ENCODE measurements at regions not wholly inside any gene's neighbourhood (a gene's known extent, or its start where the extent isn't known, plus 50 kb on each side); places are given as distances from the start of the nearest gene placed in this dataset.

DNA sequence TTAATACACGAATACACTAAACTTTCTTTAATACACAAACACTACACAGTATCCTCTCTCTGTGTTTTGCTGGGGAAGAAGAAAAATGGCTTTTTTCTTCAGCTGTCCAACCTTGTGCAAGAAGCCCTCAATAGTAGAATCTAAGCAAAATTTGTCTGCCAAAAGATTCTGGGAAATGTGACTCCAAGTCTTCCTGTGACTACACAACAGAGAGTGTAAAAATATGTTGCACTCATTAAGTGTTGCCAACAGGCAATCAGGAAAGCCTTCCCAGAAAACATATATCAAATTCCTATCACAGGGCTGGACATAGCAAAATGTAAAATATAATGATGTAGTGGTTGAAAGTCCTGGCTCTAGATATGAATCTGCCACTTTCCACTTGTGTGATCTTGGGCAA lies 825.1 kb upstream of the ZWINT start:
- Histone ChIP-seq H4K8ac (ENCODE audit: low read depth, low read length) (no peak overlapping the region), H3K9ac (ENCODE audit: low read length) (no peak overlapping the region), H3K23ac (ENCODE audit: low read length) (no peak overlapping the region), H3K27ac (ENCODE audit: low read depth, low read length) (no peak overlapping the region), H3K27me3 (ENCODE audit: insufficient read depth, low read length) (no peaks in the 10 kb centered on the region), H2BK12ac (ENCODE audit: low read length) (no peak overlapping the region), H3K4me1 (ENCODE audit: control insufficient read depth in 1 of 2, insufficient read depth in 2 of 2, low read length in 2 of 2) (no peaks in the 10 kb centered on the region), H3K14ac (ENCODE audit: low read length) (no peak overlapping the region), H2BK5ac (ENCODE audit: low read depth, low read length, poor library complexity) (no peak overlapping the region), H3K9me3 (ENCODE audit: insufficient read depth, low read depth, low read length) (no peaks in the 10 kb centered on the region), H2BK120ac (ENCODE audit: insufficient read depth, low read length, poor library complexity) (no peak overlapping the region), H3K79me1 (ENCODE audit: low read length) (no peaks in the 10 kb centered on the region), H3K4me2 (ENCODE audit: low read length) (no peak overlapping the region), H2AFZ (ENCODE audit: insufficient read depth, low read length, poor library complexity) (no peak overlapping the region), H3K4ac (ENCODE audit: low read depth, low read length) (no peak overlapping the region), H4K12ac (ENCODE audit: low read depth, low read length) (no peak overlapping the region), H3K4me3 (ENCODE audit: low read depth, low read length) (no peak overlapping the region), H3K18ac (ENCODE audit: low read length) (no peak overlapping the region), H3K36me3 (ENCODE audit: control insufficient read depth in 1 of 2, insufficient read depth in 2 of 2, low read length in 2 of 2) (no peaks in the 10 kb centered on the region), H2AK5ac (ENCODE audit: low read length) (no peak overlapping the region), H3K79me2 (ENCODE audit: control insufficient read depth, insufficient read depth, low read length, poor library complexity) (no peaks in the 10 kb centered on the region), H4K91ac (ENCODE audit: low read depth, low read length) (no peak overlapping the region)
- no peak for DNase-seq
- no CpG with 5 or more reads among the region's 1 CpG for WGBS (ENCODE audit: extremely low coverage, insufficient coverage, insufficient read length)

DNA sequence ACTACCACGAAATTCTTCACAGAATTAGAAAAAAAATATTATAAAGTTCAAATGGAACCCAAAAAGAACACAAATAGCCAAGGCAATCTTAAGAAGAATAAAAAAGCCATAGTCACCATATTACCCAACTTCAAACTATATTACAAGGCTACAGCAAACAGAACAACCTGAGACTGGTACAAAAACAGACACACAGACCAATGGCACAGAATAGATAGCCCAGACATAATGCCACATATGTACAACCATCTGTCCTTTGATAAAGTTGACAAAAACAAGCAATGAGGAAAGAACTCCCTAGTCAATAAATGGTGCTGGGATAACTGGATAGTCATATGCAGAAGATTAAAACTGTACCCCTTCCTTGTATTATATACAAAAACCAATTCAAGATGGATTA lies 808.5 kb upstream of the ZWINT start:
- no peak overlapping the region for H3K4me2 ChIP-seq (ENCODE audit: low read length)
- no peak overlapping the region for H3K23ac ChIP-seq (ENCODE audit: low read length)
- H3K79me1 ChIP-seq (ENCODE audit: low read length) = no peaks in the 10 kb centered on the region
- no peak overlapping the region for H2BK120ac ChIP-seq (ENCODE audit: insufficient read depth, low read length, poor library complexity)
- H3K4me1 ChIP-seq (ENCODE audit: control insufficient read depth in 1 of 2, insufficient read depth in 2 of 2, low read length in 2 of 2) = peaks cover 0 to 3% of the 10 kb centered on the region in 2 experiments
- no peak for DNase-seq
- no peaks in the 10 kb centered on the region for H3K79me2 ChIP-seq (ENCODE audit: control insufficient read depth, insufficient read depth, low read length, poor library complexity)
- no peaks in the 10 kb centered on the region for H3K9me3 ChIP-seq (ENCODE audit: insufficient read depth, low read depth, low read length)
- H3K9ac ChIP-seq (ENCODE audit: low read length) = no peak overlapping the region
- no peak overlapping the region for H3K4me3 ChIP-seq (ENCODE audit: low read depth, low read length)
- H3K4ac ChIP-seq (ENCODE audit: low read depth, low read length) = no peak overlapping the region
- H4K8ac ChIP-seq (ENCODE audit: low read depth, low read length) = no peak overlapping the region
- no peak overlapping the region for H4K12ac ChIP-seq (ENCODE audit: low read depth, low read length)
- no peak overlapping the region for H3K27ac ChIP-seq (ENCODE audit: low read depth, low read length)
- H2BK12ac ChIP-seq (ENCODE audit: low read length) = no peak overlapping the region
- no peak overlapping the region for H4K91ac ChIP-seq (ENCODE audit: low read depth, low read length)
- H2AK5ac ChIP-seq (ENCODE audit: low read length) = no peak overlapping the region
- no peaks in the 10 kb centered on the region for H3K27me3 ChIP-seq (ENCODE audit: insufficient read depth, low read length)
- H3K18ac ChIP-seq (ENCODE audit: low read length) = no peak overlapping the region
- no peak overlapping the region for H3K14ac ChIP-seq (ENCODE audit: low read length)
- H2AFZ ChIP-seq (ENCODE audit: insufficient read depth, low read length, poor library complexity) = no peak overlapping the region
- no peak overlapping the region for H2BK5ac ChIP-seq (ENCODE audit: low read depth, low read length, poor library complexity)
- no peaks in the 10 kb centered on the region for H3K36me3 ChIP-seq (ENCODE audit: control insufficient read depth in 1 of 2, insufficient read depth in 2 of 2, low read length in 2 of 2)
- no CpG with 5 or more reads among the region's 1 CpG for WGBS (ENCODE audit: extremely low coverage, insufficient coverage, insufficient read length)

GRCh38 chr10:57168611-57169240 lies 807.7 kb upstream of the ZWINT start:
- Histone ChIP-seq H2BK120ac (ENCODE audit: insufficient read depth, low read length, poor library complexity) (no peak overlapping the region), H3K23ac (ENCODE audit: low read length) (no peak overlapping the region), H2BK5ac (ENCODE audit: low read depth, low read length, poor library complexity) (no peak overlapping the region), H4K91ac (ENCODE audit: low read depth, low read length) (no peak overlapping the region), H2AFZ (ENCODE audit: insufficient read depth, low read length, poor library complexity) (no peak overlapping the region), H3K4me2 (ENCODE audit: low read length) (no peak overlapping the region), H3K9ac (ENCODE audit: low read length) (no peak overlapping the region), H3K79me2 (ENCODE audit: control insufficient read depth, insufficient read depth, low read length, poor library complexity) (no peaks in the 10 kb centered on the region), H4K8ac (ENCODE audit: low read depth, low read length) (no peak overlapping the region), H3K4me1 (ENCODE audit: control insufficient read depth in 1 of 2, insufficient read depth in 2 of 2, low read length in 2 of 2) (peaks cover 0 to 3% of the 10 kb centered on the region in 2 experiments), H3K4me3 (ENCODE audit: low read depth, low read length) (no peak overlapping the region), H3K18ac (ENCODE audit: low read length) (no peak overlapping the region), H3K14ac (ENCODE audit: low read length) (no peak overlapping the region), H2BK12ac (ENCODE audit: low read length) (no peak overlapping the region), H3K4ac (ENCODE audit: low read depth, low read length) (no peak overlapping the region), H4K12ac (ENCODE audit: low read depth, low read length) (no peak overlapping the region), H3K27me3 (ENCODE audit: insufficient read depth, low read length) (no peaks in the 10 kb centered on the region), H3K9me3 (ENCODE audit: insufficient read depth, low read depth, low read length) (no peaks in the 10 kb centered on the region), H2AK5ac (ENCODE audit: low read length) (no peak overlapping the region), H3K27ac (ENCODE audit: low read depth, low read length) (no peak overlapping the region), H3K36me3 (ENCODE audit: control insufficient read depth in 1 of 2, insufficient read depth in 2 of 2, low read length in 2 of 2) (no peaks in the 10 kb centered on the region), H3K79me1 (ENCODE audit: low read length) (no peaks in the 10 kb centered on the region)
- no peak for DNase-seq
- WGBS (ENCODE audit: extremely low coverage, insufficient coverage, insufficient read length) = no CpG with 5 or more reads among the region's 4 CpGs

DNA sequence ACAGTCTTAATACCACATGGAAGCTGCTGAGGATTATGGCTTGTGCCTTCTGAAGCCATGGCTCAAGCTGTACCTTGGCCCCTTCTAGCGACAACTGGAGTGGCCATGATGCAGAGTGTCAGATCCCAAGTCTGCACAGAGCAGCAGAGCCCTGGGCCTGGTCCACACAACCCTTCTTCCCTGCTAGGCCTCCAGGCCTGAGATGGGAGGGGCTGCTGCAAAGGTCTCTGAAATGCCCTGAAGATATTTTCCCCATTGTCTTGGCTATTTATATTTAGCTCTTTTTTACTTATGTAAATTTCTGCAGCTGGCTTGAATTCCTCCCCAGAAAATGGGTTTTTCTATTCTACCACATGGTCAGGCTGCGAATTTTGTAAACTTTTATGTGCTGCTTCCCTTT lies 804.6 kb upstream of the ZWINT start:
- Histone ChIP-seq H2AK5ac (ENCODE audit: low read length) (no peak overlapping the region), H2AFZ (ENCODE audit: insufficient read depth, low read length, poor library complexity) (no peak overlapping the region), H2BK12ac (ENCODE audit: low read length) (no peak overlapping the region)

More for the DNA sequence above, 804.6 kb upstream of the ZWINT start:
- Histone ChIP-seq H3K18ac (ENCODE audit: low read length) (no peak overlapping the region), H3K79me1 (ENCODE audit: low read length) (no peaks in the 10 kb centered on the region), H3K27me3 (ENCODE audit: insufficient read depth, low read length) (no peaks in the 10 kb centered on the region), H3K14ac (ENCODE audit: low read length) (no peak overlapping the region), H2BK5ac (ENCODE audit: low read depth, low read length, poor library complexity) (no peak overlapping the region), H3K9ac (ENCODE audit: low read length) (no peak overlapping the region), H2BK120ac (ENCODE audit: insufficient read depth, low read length, poor library complexity) (no peak overlapping the region), H3K27ac (ENCODE audit: low read depth, low read length) (no peak overlapping the region), H3K9me3 (ENCODE audit: insufficient read depth, low read depth, low read length) (no peaks in the 10 kb centered on the region), H4K12ac (ENCODE audit: low read depth, low read length) (no peak overlapping the region), H3K4me3 (ENCODE audit: low read depth, low read length) (no peak overlapping the region), H3K79me2 (ENCODE audit: control insufficient read depth, insufficient read depth, low read length, poor library complexity) (no peaks in the 10 kb centered on the region), H3K4ac (ENCODE audit: low read depth, low read length) (no peak overlapping the region), H3K23ac (ENCODE audit: low read length) (no peak overlapping the region), H4K91ac (ENCODE audit: low read depth, low read length) (no peak overlapping the region), H3K4me2 (ENCODE audit: low read length) (no peak overlapping the region), H3K4me1 (ENCODE audit: control insufficient read depth in 1 of 2, insufficient read depth in 2 of 2, low read length in 2 of 2) (peaks cover 0 to 3% of the 10 kb centered on the region in 2 experiments), H3K36me3 (ENCODE audit: control insufficient read depth in 1 of 2, insufficient read depth in 2 of 2, low read length in 2 of 2) (no peaks in the 10 kb centered on the region), H4K8ac (ENCODE audit: low read depth, low read length) (no peak overlapping the region)
- WGBS (ENCODE audit: extremely low coverage, insufficient coverage, insufficient read length) = no CpG with 5 or more reads among the region's 2 CpGs
- DNase-seq = no peak

Data from trophoblast cell (in vitro differentiated cells and primary cell).